ENCODE measurements at regions not wholly inside any gene's neighbourhood (a gene's known extent, or its start where the extent isn't known, plus 50 kb on each side); places are given as distances from the start of the nearest gene placed in this dataset.

GRCh38 chr1:183730886-183731573 is 73.9 kb upstream of the RGL1 start:
- TF ChIP-seq, protein P1, sequence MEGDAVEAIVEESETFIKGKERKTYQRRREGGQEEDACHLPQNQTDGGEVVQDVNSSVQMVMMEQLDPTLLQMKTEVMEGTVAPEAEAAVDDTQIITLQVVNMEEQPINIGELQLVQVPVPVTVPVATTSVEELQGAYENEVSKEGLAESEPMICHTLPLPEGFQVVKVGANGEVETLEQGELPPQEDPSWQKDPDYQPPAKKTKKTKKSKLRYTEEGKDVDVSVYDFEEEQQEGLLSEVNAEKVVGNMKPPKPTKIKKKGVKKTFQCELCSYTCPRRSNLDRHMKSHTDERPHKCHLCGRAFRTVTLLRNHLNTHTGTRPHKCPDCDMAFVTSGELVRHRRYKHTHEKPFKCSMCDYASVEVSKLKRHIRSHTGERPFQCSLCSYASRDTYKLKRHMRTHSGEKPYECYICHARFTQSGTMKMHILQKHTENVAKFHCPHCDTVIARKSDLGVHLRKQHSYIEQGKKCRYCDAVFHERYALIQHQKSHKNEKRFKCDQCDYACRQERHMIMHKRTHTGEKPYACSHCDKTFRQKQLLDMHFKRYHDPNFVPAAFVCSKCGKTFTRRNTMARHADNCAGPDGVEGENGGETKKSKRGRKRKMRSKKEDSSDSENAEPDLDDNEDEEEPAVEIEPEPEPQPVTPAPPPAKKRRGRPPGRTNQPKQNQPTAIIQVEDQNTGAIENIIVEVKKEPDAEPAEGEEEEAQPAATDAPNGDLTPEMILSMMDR (conservative IDR thresholded peaks at IDR 0.05; ENCODE audit: low read depth in 2 of 2) = no peak
- TF ChIP-seq EZH2phosphoT487 (IDR thresholded peaks at IDR 0.05; ENCODE audit: unreplicated experiment) = no peak
- no peak for TF ChIP-seq EZH2 (IDR thresholded peaks at IDR 0.05; ENCODE audit: low read depth, unreplicated experiment)
- TF ChIP-seq CREB1 (CRISPR knock-in tag; IDR thresholded peaks at IDR 0.05; ENCODE audit: low read depth) = no peak
- TF ChIP-seq ZNF114 (CRISPR knock-in tag; IDR thresholded peaks at IDR 0.05) = no peak
- no peak for TF ChIP-seq POLR2AphosphoS5 (IDR thresholded peaks at IDR 0.05; ENCODE audit: low read depth)
- no peak for TF ChIP-seq REST (IDR thresholded peaks at IDR 0.05; ENCODE audit: unreplicated experiment)
- TF ChIP-seq JUNB (IDR thresholded peaks at IDR 0.05; ENCODE audit: unreplicated experiment) = no peak
- TF ChIP-seq ETS1 (IDR thresholded peaks at IDR 0.05) = no peak
- TF ChIP-seq NANOG (IDR thresholded peaks at IDR 0.05; ENCODE audit: borderline replicate concordance) = no peak
- no peak for TF ChIP-seq ZNF331 (CRISPR knock-in tag; IDR thresholded peaks at IDR 0.05; ENCODE audit: low read depth)
- no peak for TF ChIP-seq STAT1 (IDR thresholded peaks at IDR 0.05; ENCODE audit: unreplicated experiment)

Measured in GM23338 (cell line).